HG02852 (cell line): ENCODE measurements at regions not wholly inside any gene's neighbourhood (a gene's known extent, or its start where the extent isn't known, plus 50 kb on each side); places are given as distances from the start of the nearest gene placed in this dataset.

ENCODE experiments used
- ATAC-seq: cut with Tn5 transposase; IDR thresholded peaks from one replicate; pipeline ENCODE4 v1.9.1; 2021; ENCODE audit warnings: mild to moderate bottlenecking, moderate library complexity; ENCODE audit not compliant: unreplicated experiment

- no peak for ATAC-seq
These were observed 296.3 kb downstream of the DYSF start for GRCh38 chr2:71749671-71750101.

- no peak for ATAC-seq
These were observed 294.9 kb downstream of the DYSF start for GRCh38 chr2:71748227-71748626.

DNA sequence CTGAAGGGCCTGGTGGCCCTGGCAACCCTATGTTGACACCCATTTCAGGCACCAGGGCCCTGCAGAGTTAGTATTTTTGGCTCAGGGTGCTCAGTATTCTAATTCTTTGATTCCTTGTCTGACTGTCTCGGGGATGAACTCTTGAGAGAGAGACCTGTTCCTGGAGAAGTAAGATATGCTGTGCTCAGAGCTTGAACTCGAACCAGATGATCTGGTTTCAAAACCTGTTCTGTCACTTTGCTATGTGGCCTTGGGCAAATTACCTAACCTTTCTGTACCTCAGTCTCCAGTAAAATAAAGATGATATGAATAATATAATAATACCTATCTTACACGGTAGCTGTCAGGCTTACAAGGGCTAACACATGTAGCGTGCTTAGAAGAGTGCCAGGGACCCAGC lies 294.2 kb downstream of the DYSF start:
- ATAC-seq = no peak

DNA sequence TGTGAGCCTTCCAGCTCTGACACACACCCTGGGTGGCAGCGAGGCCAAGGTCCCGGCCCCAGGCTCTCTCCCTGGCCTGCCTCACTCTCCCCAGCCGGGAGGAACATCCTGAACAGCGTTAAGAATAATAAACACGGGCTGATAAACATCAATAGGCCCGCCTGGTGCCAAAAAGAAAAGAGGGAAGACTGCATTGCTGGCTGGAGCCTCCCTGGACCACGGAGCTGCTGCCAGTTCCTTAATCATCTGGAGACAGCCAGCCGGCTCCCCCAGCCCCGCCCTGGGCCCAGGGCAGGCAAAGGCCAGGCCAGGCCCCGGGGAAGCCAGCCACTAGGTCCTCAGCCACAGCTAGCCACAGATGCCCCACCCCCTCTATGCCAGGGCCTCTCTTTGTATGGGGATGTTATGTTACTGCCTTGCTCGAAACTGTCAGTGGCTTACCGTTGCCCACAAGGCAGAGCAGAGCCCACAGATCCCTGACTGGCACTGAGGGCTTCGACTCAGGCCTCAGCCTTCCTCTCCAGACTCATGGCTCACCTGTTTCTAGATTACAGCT lies 293.7 kb downstream of the DYSF start:
- no peak for ATAC-seq

DNA sequence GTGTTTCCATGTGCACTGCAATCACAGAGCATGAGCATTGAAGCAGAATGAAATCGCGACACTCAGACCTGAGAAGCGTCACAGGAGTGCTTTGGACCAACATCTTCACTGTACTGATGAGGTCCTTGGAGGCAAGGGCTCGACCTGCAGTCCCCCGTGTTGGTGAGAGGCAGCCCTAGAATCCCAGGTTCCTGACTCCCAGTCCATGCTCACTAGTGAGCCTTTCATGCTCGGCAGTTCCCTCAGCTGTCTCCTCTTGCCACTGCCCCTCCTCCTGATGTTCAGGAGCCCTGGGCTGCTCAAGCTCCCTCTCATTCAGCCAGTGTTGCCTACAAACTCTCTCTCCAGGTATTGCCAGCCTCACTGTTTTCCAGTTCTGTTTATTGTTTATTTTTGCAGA lies 291.4 kb downstream of the DYSF start:
- no peak for ATAC-seq

GRCh38 chr2:71743995-71744675 lies 290.8 kb downstream of the DYSF start:
- no peak for ATAC-seq

- ATAC-seq = no peak
These were observed 289.7 kb downstream of the DYSF start for GRCh38 chr2:71742953-71743601.

DNA sequence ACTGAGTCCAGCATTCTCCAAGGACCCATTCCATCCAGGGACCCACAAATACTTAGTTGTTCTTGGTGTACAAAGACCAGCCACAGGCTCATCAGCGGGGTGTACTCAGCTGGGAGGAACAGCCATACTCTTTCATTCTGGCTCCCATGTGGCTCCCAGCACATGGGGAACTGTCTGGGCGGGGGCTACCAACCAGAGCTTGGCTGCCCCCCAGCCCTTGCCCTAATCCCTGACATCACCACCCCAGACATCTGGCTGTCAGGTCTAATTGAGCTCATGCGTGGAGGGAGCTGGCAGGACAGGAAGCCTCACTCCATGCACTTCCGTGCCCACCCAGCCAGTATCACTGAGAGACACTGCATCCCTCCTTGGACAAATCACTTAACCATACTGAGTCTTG lies 283.6 kb downstream of the DYSF start:
- no peak for ATAC-seq

DNA sequence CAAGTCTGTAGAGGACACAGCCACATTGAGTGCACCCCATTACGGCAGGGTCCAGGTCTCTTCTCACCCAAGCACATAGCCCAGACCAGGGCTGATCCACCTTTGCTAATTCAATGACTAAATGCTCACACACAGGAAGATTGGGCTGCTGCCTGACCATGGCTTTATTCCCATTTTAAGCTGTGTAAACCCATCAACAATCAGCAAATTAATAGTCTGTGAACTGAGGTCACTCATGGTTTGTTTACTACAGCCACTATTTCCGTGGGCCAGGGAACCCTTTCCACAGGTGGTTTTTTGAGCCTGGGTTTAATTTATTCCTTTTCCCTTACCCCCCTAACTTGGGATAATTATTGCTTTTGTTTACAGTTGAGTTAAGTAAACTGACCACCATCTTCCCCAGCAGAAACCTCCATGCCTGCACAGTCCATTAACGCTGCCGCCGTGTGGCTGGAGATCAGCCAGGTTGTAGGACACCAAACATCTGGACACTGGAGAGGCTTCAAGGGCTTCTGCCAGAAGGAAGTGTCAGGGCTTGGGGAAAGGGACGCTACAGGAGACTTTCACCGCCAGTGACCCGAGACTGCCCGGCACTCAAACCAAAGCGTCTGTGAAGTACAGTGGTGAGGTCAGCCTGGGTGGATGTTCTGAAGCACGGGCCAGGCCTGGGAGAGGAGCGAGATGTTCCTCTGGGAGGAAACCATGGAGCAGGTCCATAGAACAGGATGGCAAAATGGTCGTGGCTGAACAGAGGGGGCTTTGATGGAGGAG lies 282.9 kb downstream of the DYSF start:
- no peak for ATAC-seq
